HepG2 (cell line): ENCODE measurements at regions not wholly inside any gene's neighbourhood (a gene's known extent, or its start where the extent isn't known, plus 50 kb on each side); places are given as distances from the start of the nearest gene placed in this dataset.

Source experiments
- ATAC-seq: fragments of 200-7000 bp; cut with Tn5 transposase; 3 replicates; pipeline ENCODE4 v1.9.1; 2020; ENCODE audit warnings: mild to moderate bottlenecking, moderate library complexity
- BruUV-seq: library from RNA; stranded (reverse); fragments of 400-500 nt; replicated peaks from 2 replicates; lab custom pipeline; 2021; lab: Mats Ljungman, UMichigan
- CTCF ChIA-PET: fragments of 300-600 bp; formaldehyde crosslinking; extraction: SDS; loops from one replicate; lab custom pipeline; 2021; ENCODE audit warnings: low total read pairs, inconsistent platforms, low intra/inter-chr PET ratio; lab: Yijun Ruan, JAX
- POLR2A ChIA-PET: fragments of 350-600 bp; sonication (Branson Sonifier 250); formaldehyde crosslinking; loops from one replicate; lab custom pipeline; 2020; ENCODE audit warnings: antibody characterized with exemption, inconsistent platforms; lab: Yijun Ruan, JAX
- DNase-seq: peaks from one replicate; pipeline ENCODE4 v3.0.0-alpha.2; 2015; ENCODE audit warnings: low spot score
- FAIRE-seq: peaks from 3 replicates; lab custom pipeline; 2011; peaks lifted over from hg19 to GRCh38; lab: Jason Lieb, UNC
- H2AFZ ChIP-seq: one replicate; pipeline ENCODE4 v1.6.1; 2011; ENCODE audit warnings: low read length, inconsistent platforms
- H3K27ac ChIP-seq: fragments of 300-600 bp; 3 replicates; pipeline ENCODE4 v1.8.0; 2011; ENCODE audit warnings: mixed run types, mild to moderate bottlenecking, mixed read lengths, low read length, inconsistent platforms; ENCODE audit not compliant: insufficient read depth; ENCODE audit errors: extremely low read length
- H3K27me3 ChIP-seq, 2 experiments: fragments of 200-600 bp in 1 of 2; 2 replicates in 1 of 2; 3 replicates in 1 of 2; pipeline versions ENCODE4 v1.6.0 to v1.8.0; 2011; ENCODE audit warnings: low read length in 2 of 2, mild to moderate bottlenecking in 2 of 2, moderate library complexity in 2 of 2, inconsistent platforms in 1 of 2; ENCODE audit not compliant: insufficient read depth in 2 of 2, control insufficient read depth in 1 of 2
- H3K36me3 ChIP-seq, 2 experiments: fragments of 200-600 bp in 1 of 2; replicated peaks in 1 of 2; 2 replicates in 1 of 2; 3 replicates in 1 of 2; pipeline versions ENCODE4 v1.5.1 to v1.8.0; 2011; ENCODE audit warnings: low read length in 2 of 2, inconsistent platforms in 1 of 2; ENCODE audit not compliant: insufficient read depth in 2 of 2, control insufficient read depth in 1 of 2
- H3K4me1 ChIP-seq: 2 replicates; pipeline ENCODE4 v1.5.1; 2012; ENCODE audit warnings: low read length, inconsistent platforms; ENCODE audit not compliant: insufficient read depth
- H3K4me2 ChIP-seq: 2 replicates; pipeline ENCODE4 v1.6.0; 2011; ENCODE audit warnings: low read depth, low read length, inconsistent platforms
- H3K4me3 ChIP-seq, 3 experiments: fragments of 200-600 bp in 1 of 3; sonication (generic), shearing (Covaris generic) in 1 of 3; replicated peaks in 1 of 3; 2 replicates each; pipeline ENCODE4 v1.5.1; 2011 to 2016; ENCODE audit warnings: low read length in 3 of 3, inconsistent platforms in 2 of 3, low read depth in 2 of 3, mild to moderate bottlenecking in 2 of 3, control low read depth in 1 of 3, mixed read lengths in 1 of 3; ENCODE audit not compliant: insufficient read depth in 1 of 3
- H3K79me2 ChIP-seq: one replicate; pipeline ENCODE4 v1.6.1; 2011; ENCODE audit warnings: low read length, inconsistent platforms; ENCODE audit not compliant: insufficient read depth
- H3K9ac ChIP-seq: 2 replicates; pipeline ENCODE4 v1.6.0; 2011; ENCODE audit warnings: mild to moderate bottlenecking, low read depth, low read length, inconsistent platforms; ENCODE audit not compliant: insufficient read depth
- H3K9me3 ChIP-seq: 2 replicates; pipeline ENCODE4 v1.5.1; 2012; ENCODE audit warnings: mild to moderate bottlenecking, low read length
- H4K20me1 ChIP-seq: 2 replicates; pipeline ENCODE4 v1.6.0; 2011; ENCODE audit warnings: inconsistent platforms, mild to moderate bottlenecking, low read length, moderate library complexity; ENCODE audit not compliant: insufficient read depth
- CENPBD1 ChIP-seq: sonication (generic); formaldehyde crosslinking; IDR thresholded peaks from 2 replicates; pipeline ENCODE4 v1.8.0; 2022; ENCODE audit warnings: missing genetic modification reagents, low read depth, mild to moderate bottlenecking, borderline replicate concordance
- HNRNPH1 ChIP-seq: fragments of 200-400 bp; formaldehyde crosslinking; optimal IDR thresholded peaks from 2 replicates; pipeline ENCODE3; 2017; ENCODE audit warnings: mild to moderate bottlenecking, low read depth, low read length
- HOXA7 ChIP-seq: sonication (generic); formaldehyde crosslinking; IDR thresholded peaks from 2 replicates; pipeline ENCODE4 v1.8.1; 2022; ENCODE audit warnings: mild to moderate bottlenecking, missing genetic modification reagents, moderate library complexity
- KAT7 ChIP-seq: IDR thresholded peaks from 2 replicates; pipeline ENCODE4 v1.6.1; 2018; ENCODE audit warnings: borderline replicate concordance, missing compliant biosample characterization
- MZF1 ChIP-seq: sonication (generic); formaldehyde crosslinking; IDR thresholded peaks from 2 replicates; pipeline ENCODE4 v1.8.1; 2023; ENCODE audit warnings: mild to moderate bottlenecking, missing genetic modification reagents, borderline replicate concordance
- RFX1 ChIP-seq: fragments of 450-650 bp; IDR thresholded peaks from 2 replicates; pipeline ENCODE4 v1.6.1; 2017
- SNAPC4 ChIP-seq: sonication (generic); formaldehyde crosslinking; IDR thresholded peaks from 2 replicates; pipeline ENCODE4 v1.4.0; 2020; ENCODE audit warnings: mild to moderate bottlenecking, missing genetic modification reagents
- USF2 ChIP-seq, 2 experiments: sonication (generic) in 1 of 2; formaldehyde crosslinking in 1 of 2; IDR thresholded peaks; 2 replicates each; pipeline versions ENCODE4 v1.5.1 to v1.6.1; 2011 to 2020; ENCODE audit warnings: borderline replicate concordance in 1 of 2, low read depth in 1 of 2, low read length in 1 of 2, mild to moderate bottlenecking in 1 of 2, missing genetic modification reagents in 1 of 2, moderate library complexity in 1 of 2
- ZNF17 ChIP-seq: sonication (generic); formaldehyde crosslinking; IDR thresholded peaks from 2 replicates; pipeline ENCODE4 v1.5.0; 2020; ENCODE audit warnings: mild to moderate bottlenecking, missing genetic modification reagents
- ZNF205 ChIP-seq: IDR thresholded peaks from 2 replicates; pipeline ENCODE4 v1.6.1; 2018; ENCODE audit warnings: missing biosample characterization, missing genetic modification reagents
- ZNF326 ChIP-seq: sonication (generic); formaldehyde crosslinking; IDR thresholded peaks from 2 replicates; pipeline ENCODE4 v1.4.0; 2020; ENCODE audit warnings: missing genetic modification reagents, borderline replicate concordance
- ZNF446 ChIP-seq: sonication (generic); formaldehyde crosslinking; IDR thresholded peaks from 2 replicates; pipeline ENCODE4 v1.5.0; 2020; ENCODE audit warnings: mild to moderate bottlenecking, missing genetic modification reagents
- ZNF501 ChIP-seq: sonication (generic); formaldehyde crosslinking; IDR thresholded peaks from 2 replicates; pipeline ENCODE4 v1.5.1; 2020; ENCODE audit warnings: mild to moderate bottlenecking, moderate library complexity, missing genetic modification reagents
- ZNF574 ChIP-seq: sonication (generic); formaldehyde crosslinking; IDR thresholded peaks from 2 replicates; pipeline ENCODE4 v1.4.0; 2020; ENCODE audit warnings: missing genetic modification reagents
- ZNF839 ChIP-seq: sonication (generic); formaldehyde crosslinking; IDR thresholded peaks from 2 replicates; pipeline ENCODE4 v1.4.0; 2020; ENCODE audit warnings: missing genetic modification reagents, mild to moderate bottlenecking, borderline replicate concordance
- ZSCAN22 ChIP-seq: sonication (generic); formaldehyde crosslinking; IDR thresholded peaks from 2 replicates; pipeline ENCODE4 v1.4.0; 2020; ENCODE audit warnings: mild to moderate bottlenecking, missing genetic modification reagents
- WGBS: methylation state at CpG from one replicate; pipeline ENCODE4 v1.1.6; 2017; ENCODE audit warnings: low lambda C conversion rate; 5-methylcytosine and 5-hydroxymethylcytosine counted together
- in situ Hi-C: cut with HindIII; loops from 2 replicates; pipeline ENCODE4 v1.10.0; 2017; ENCODE audit warnings: low pct_unique_long_range_greater_than_20kb; ENCODE audit not compliant: extremely low pct_ligation_motif_present
- intact Hi-C: fragments of 100-400 bp; cut with micrococcal nuclease; formaldehyde crosslinking; loops from one replicate; pipeline ENCODE4 v1.10.0; 2022; ENCODE audit not compliant: unreplicated experiment

- in situ Hi-C loops (no loop called here), intact Hi-C loops (no loop called here)
- Histone ChIP-seq H3K79me2 (no peaks in the 10 kb centered on the region), H3K36me3 (no peaks in the 10 kb centered on the region), H3K27ac (no peak overlapping the region), H3K27me3 (no peaks in the 10 kb centered on the region), H3K9me3 (peaks cover 30% of the 10 kb centered on the region), H2AFZ (no peak overlapping the region), H3K4me1 (no peaks in the 10 kb centered on the region), H4K20me1 (no peaks in the 10 kb centered on the region), H3K9ac (no peak overlapping the region), H3K4me2 (no peak overlapping the region), H3K4me3 (no peak overlapping the region)
- FAIRE-seq (no peak), ATAC-seq (no peak), DNase-seq (no peak)
- ChIA-PET POLR2A (no interaction called here), CTCF (no interaction called here)
- WGBS: 8% methylated on average over 2 of the region's 3 CpGs
- BruUV-seq: no TSS peak
- TF ChIP-seq ZNF326 (CRISPR knock-in tag): no peak
- no peak for TF ChIP-seq RFX1
- TF ChIP-seq USF2 (IDR thresholded peaks at IDR 0.05; ENCODE audit: low read depth, low read length): no peak
- TF ChIP-seq USF2 (CRISPR knock-in tag; IDR thresholded peaks at IDR 0.05; ENCODE audit: borderline replicate concordance): no peak
- no peak for TF ChIP-seq ZNF446 (CRISPR knock-in tag)
- TF ChIP-seq ZNF839: no peak
- no peak for TF ChIP-seq SNAPC4 (CRISPR knock-in tag)
- TF ChIP-seq ZNF205 (CRISPR knock-in tag): no peak
- TF ChIP-seq HOXA7: no peak
- TF ChIP-seq ZNF574: no peak
- TF ChIP-seq KAT7 (CRISPR knock-in tag): no peak
- TF ChIP-seq ZNF17 (CRISPR knock-in tag): no peak
- no peak for TF ChIP-seq CENPBD1
- no peak for TF ChIP-seq ZNF501 (CRISPR knock-in tag)
- TF ChIP-seq HNRNPH1: no peak
- no peak for TF ChIP-seq MZF1
- TF ChIP-seq ZSCAN22 (CRISPR knock-in tag): no peak
Observed at GRCh38 chr13:90135558-90135957, 1211.9 kb upstream of the MIR17HG start.
